Muscle of back (tissue), 3 donors: ENCODE measurements at regions not wholly inside any gene's neighbourhood (a gene's known extent, or its start where the extent isn't known, plus 50 kb on each side); places are given as distances from the start of the nearest gene placed in this dataset.
A peak's percentile ranks its signal among the peaks of the same experiment; 100 is the strongest.

Experiments
- DNase-seq, 3 donors: peaks; one replicate each; pipeline versions ENCODE4 v3.0.0 to v3.0.0-alpha.2; 2013

- DNase-seq, result peak in 1 of 3 donors; percentile 7
Measured at GRCh38 chr6:8530785-8531435, 95.6 kb upstream of the SLC35B3 start.

GRCh38 chr6:8529250-8529649 lies 93.9 kb upstream of the SLC35B3 start:
- no peak for DNase-seq

GRCh38 chr6:8527818-8528217 lies 92.5 kb upstream of the SLC35B3 start:
- no peak for DNase-seq

- no peak for DNase-seq
Measured at GRCh38 chr6:8526624-8527023, 91.3 kb upstream of the SLC35B3 start.

- no peak for DNase-seq
Measured at GRCh38 chr6:8525370-8525769, 90.0 kb upstream of the SLC35B3 start.

GRCh38 chr6:8513174-8513573 lies 77.8 kb upstream of the SLC35B3 start:
- DNase-seq, result no peak

GRCh38 chr6:8507286-8507685 lies 71.9 kb upstream of the SLC35B3 start:
- DNase-seq, result no peak

- no peak for DNase-seq
Measured at GRCh38 chr6:8506126-8506525, 70.8 kb upstream of the SLC35B3 start.

- DNase-seq, result peak in 2 of 3 donors; percentile 4 to 33
Measured at GRCh38 chr6:8499540-8499939, 64.2 kb upstream of the SLC35B3 start.

- DNase-seq, result no peak
Measured at GRCh38 chr6:8494730-8495129, 59.4 kb upstream of the SLC35B3 start.

- DNase-seq, result no peak
Measured at GRCh38 chr6:8492536-8493133, 57.3 kb upstream of the SLC35B3 start.
